ENCODE measurements at regions not wholly inside any gene's neighbourhood (a gene's known extent, or its start where the extent isn't known, plus 50 kb on each side); places are given as distances from the start of the nearest gene placed in this dataset.

- no peak for DNase-seq (ENCODE audit: low read depth)
These were observed 300.4 kb upstream of the NT5C1B start for GRCh38 chr2:18889565-18890332.

GRCh38 chr2:18885457-18885856 is 296.1 kb upstream of the NT5C1B start:
- DNase-seq (ENCODE audit: low read depth), result no peak

DNA sequence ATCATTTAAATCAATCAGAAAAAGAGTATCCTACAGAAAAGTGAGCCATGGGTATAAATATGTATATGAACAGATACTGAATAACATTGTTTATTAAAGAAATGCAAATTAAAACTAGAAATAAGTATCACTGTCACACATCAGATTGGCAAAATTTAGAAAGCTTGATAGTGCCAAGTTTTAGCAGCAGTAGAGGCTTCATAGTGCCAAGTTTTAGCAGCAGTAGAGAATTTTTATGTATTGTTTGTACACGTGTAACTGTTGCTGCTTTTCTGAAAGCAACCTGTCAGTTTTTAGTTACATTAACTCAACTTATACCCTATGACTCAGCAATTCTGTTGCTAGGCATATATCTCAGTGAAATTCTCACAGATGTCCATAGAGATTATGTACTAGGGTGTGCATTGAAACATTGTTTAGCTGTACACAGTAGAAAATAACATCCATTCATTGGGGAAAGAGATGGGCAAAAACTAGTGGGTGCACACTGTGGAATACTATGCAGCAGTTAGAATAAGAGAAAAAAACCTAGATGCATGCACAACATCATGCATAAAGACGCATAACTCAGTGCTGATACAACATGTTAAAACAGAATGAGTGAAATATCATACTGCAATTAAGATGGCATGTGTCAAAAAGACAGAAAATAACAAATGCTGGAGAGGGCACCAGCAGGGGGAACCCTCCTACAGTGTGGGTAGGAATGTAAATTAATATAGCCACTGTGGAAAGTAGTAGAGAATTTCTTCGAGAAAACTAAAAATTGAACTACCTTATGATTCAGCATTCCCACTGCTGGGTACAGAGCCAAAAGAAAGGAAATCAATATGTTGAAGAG is 294.5 kb upstream of the NT5C1B start:
- peak; percentile 19 for DNase-seq (ENCODE audit: low read depth)

DNA sequence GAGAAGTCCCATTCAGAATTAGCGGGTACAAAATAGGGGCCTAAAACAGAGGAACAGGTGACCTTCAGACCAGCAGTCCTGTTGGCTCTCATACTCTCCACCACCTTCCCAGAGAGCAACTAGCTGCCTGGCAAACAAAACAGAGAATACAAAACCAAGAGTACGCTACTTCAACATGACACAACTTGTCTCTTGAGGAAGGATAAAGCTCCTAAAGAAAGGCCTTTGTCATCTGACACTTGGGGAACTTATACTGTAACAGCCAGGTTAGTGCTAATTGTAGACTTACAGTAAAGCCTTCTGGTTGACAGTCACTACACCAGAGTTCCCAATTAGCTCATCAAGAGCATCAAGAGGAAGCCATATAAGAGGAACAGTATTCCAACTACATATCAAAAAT is 282.1 kb upstream of the NT5C1B start:
- DNase-seq (ENCODE audit: low read depth), result no peak

GRCh38 chr2:18870307-18870706 is 280.9 kb upstream of the NT5C1B start:
- no peak for DNase-seq (ENCODE audit: low read depth)

DNA sequence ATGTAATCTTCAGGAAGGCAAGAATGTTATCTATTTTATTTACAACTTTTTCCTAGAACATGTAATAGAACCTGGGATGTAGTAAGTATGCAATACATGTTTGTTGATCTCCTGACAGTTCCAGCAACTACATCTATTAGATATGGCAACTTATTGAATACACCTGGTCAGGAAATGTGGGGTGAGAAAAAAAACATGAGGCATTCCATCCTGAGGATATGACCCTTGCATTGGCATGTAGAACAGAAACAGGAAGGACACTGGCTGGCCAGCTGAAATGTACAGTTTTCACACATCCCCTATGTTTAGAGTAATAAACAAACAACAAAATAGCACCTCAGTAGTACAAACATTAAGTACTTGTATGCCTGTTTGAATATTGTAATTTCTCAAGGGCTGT is 272.6 kb upstream of the NT5C1B start:
- DNase-seq (ENCODE audit: low read depth), result no peak

DNA sequence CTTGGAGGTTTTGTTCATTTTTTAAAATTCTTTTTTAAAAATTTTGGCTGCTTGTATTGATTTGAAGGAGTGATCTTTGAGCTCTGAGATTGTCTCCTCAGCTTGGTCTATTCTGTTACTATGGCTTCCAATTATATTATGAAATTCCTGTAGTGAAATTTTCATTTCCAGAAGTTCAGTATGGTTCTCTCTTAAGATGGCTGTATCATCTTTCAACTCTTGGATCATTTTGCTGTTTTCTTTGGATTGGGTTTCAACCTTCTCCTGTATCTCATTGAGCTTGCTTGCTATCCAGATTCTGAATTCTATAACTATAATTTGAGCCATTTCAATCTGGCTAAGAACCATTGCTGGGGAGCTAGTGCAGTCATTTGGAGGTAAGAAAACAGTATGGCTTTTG is 270.8 kb upstream of the NT5C1B start:
- no peak for DNase-seq (ENCODE audit: low read depth)

DNA sequence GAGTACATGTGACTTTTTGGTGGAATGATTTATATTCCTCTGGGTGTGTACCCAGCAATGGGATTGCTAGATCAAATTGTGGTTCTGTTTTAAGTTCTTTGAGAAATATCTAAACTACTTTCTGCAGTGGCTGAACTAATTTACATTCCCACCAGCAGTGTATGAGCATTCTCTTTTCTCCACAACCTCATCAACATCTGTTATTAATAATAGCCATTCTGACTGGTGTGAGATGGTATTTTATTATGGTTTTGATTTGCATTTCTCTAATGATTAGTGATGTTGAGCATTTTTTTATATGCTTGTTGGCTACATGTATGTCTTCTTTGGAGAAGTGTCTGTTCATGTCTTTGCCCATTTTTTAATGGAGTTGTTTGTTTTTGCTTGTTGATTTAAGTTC is 267.4 kb upstream of the NT5C1B start:
- no peak for DNase-seq (ENCODE audit: low read depth)

DNA sequence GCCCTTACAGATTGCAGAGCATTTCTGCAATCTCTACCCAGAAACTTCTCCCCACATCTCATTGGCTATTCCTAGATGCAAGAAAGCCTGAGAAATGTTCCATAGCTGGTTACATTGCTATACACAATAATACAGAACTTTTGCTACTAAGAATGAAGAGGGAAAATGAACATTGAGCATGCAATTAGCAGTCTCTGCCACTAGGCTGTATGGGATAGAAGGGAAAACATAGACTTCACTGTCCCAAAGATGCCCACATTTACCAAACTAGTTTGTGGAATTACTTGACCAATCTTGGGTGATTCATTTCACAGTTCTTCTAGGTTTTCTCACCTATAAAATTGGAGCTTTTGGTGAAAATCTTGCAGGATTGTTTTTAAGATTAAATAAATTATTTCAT is 265.7 kb upstream of the NT5C1B start:
- DNase-seq (ENCODE audit: low read depth), result no peak

- no peak for DNase-seq (ENCODE audit: low read depth)
These were observed 260.6 kb upstream of the NT5C1B start for GRCh38 chr2:18849841-18850578.

- DNase-seq (ENCODE audit: low read depth), result no peak
These were observed 259.3 kb upstream of the NT5C1B start for GRCh38 chr2:18848646-18849045.

- DNase-seq (ENCODE audit: low read depth), result no peak
These were observed 256.6 kb upstream of the NT5C1B start for GRCh38 chr2:18845854-18846445.

DNA sequence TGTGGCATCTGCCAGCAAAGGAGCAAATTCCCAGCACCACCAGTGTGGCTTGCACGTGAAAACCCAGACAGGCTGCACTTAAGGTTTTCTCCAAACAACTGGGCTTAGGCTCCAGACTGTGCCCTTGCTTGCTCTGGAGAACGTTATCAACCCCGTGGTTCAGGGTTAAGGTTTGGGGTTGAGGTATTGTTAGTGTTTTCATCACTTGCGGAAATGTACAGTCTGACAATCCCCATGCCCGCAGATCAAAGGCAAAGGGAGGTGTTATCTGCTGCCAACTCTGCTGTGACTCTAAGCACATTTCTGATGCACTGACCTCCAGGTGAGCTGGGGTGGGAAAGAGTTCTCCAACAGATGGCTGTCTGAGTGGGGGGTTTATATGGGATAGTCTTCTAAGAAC is 253.5 kb upstream of the NT5C1B start:
- DNase-seq (ENCODE audit: low read depth), result no peak

- DNase-seq (ENCODE audit: low read depth), result no peak
These were observed 252.1 kb upstream of the NT5C1B start for GRCh38 chr2:18841248-18842150.

GRCh38 chr2:18837240-18837639 is 247.9 kb upstream of the NT5C1B start:
- DNase-seq (ENCODE audit: low read depth), result no peak

- DNase-seq (ENCODE audit: low read depth), result no peak
These were observed 247.1 kb upstream of the NT5C1B start for GRCh38 chr2:18836436-18836835.

DNA sequence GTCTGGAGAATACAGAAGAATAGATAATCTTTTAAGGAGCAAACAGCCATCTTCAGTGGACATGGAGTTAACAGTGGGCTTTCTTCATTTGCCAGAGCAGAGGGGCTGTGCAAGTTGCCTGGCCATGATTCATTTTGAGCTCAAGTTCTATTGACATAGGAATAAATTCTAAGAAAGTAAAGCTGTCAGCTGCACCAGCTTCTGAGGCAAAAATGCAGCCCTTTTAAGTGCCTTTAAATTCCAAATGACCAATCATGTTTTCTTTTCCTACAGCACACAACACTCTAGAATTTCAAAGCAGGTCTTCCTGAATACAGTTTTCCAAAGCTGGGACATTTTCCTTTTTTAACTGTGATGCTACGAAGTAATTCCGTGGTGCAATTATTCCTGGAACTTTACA is 246.4 kb upstream of the NT5C1B start:
- DNase-seq (ENCODE audit: low read depth), result no peak

DNA sequence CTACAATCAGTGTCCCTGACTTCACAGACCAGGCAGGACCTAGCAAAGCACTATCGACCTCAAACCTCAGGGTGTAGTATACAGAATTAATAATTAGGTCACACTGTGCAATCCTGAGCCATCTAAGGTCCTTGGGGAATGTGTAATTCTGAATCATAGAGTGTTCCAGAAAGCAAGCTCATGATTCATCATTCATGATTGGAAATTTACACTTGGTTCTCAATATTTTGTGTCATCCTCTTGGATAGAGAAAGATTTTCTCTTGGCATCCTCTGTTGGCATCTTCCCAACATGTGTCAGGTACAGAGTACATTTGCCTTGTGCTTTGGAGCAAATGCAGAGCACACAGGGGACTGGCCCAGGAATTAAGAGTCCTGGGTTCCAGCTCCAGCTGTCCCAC is 245.0 kb upstream of the NT5C1B start:
- peak; percentile 15 for DNase-seq (ENCODE audit: low read depth)

- no peak for DNase-seq (ENCODE audit: low read depth)
These were observed 244.6 kb upstream of the NT5C1B start for GRCh38 chr2:18833941-18834340.

GRCh38 chr2:18831916-18832510 is 242.6 kb upstream of the NT5C1B start:
- peak; percentile 21 for DNase-seq (ENCODE audit: low read depth)

DNA sequence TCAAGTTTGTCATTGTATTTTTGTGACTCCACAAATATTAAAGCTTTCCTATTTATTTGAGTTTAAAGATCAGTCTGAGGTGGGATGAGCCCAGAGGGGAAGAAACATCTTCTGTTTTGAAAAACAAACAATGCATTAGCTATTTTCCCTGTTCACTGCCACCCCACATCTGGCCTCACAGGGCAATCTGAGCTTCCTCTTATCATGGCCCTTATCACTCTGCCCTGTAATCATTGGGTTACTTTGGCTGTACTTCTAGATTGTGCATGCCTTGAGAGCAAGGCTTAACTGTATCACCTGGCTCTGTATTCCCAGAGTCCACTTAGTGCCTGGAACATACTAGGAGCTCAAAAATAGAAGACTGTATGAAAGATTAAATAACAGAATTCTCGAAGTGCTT is 241.6 kb upstream of the NT5C1B start:
- DNase-seq (ENCODE audit: low read depth), result no peak

Measured in Daoy (cell line).